ENCODE measurements at regions not wholly inside any gene's neighbourhood (a gene's known extent, or its start where the extent isn't known, plus 50 kb on each side); places are given as distances from the start of the nearest gene placed in this dataset.

DNA sequence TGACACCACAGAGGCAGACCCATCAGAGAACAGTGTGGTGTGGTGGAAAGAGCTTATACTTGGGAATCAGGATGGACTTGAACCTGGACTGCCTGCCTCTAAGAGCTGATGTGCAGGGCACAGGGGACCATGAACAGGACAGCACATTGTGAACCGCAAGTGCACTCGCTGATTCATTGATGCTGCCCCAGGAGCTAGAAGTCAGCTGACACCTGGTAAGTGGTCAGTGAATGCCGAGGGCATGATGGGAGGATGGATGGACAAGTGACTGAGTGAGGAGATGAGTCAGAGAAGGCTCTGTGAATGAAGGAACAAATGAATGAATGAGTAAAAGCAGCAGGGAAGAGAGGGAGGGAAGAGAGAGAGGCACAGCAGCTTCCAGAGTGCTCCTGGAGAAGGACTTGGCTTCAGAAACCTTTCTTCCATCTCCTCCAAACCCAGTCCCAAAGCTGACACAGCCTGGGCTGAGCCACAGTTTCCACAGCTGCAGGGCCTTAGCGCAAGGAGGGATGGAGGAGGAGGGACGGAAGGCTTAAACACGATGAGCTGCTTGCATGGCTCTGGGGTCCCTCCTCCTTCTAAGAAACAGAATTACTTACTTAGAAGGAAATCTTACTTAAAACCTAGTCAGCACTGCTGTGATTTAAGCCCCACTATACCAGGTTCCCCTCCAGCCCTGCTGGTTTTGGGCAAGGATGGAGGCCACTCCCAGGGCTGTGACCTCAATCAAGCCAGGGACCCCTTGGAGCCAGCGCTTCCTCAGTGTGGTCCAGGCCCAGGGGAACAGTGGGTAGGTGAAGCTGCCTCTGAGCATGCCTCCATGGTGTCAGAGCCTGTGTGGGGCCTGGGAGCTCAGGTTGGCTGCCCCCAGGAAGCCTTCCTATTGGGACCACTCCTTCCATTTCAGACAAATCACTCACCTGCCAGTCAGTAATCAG, 184.6 kb downstream of the TMEM132E start:
- Histone ChIP-seq H3K9me2 (ENCODE audit: insufficient read depth) (0 out of 2 replicates have a peak, but pooled peaks cover 4% of the 10 kb centered on the region), H3K36me3 (ENCODE audit: insufficient read depth) (no peaks in the 10 kb centered on the region), H4K20me1 (replicated peaks; ENCODE audit: insufficient read depth) (no peaks in the 10 kb centered on the region), H3K79me2 (replicated peaks; ENCODE audit: insufficient read depth) (no peaks in the 10 kb centered on the region), H3K4me3 (no peak overlapping the region), H2AFZ (peak overlapping the region; percentile 29; the same call in 1 of the 2 replicates), H3F3A (replicated peaks; ENCODE audit: low read depth) (no peaks in the 10 kb centered on the region), H3K4me1 (ENCODE audit: insufficient read depth) (no peaks in the 10 kb centered on the region), H3K27me3 (ENCODE audit: insufficient read depth) (no peaks in the 10 kb centered on the region), H3K27ac (ENCODE audit: low read depth) (no peak overlapping the region), H3K4me2 (no peak overlapping the region)
- H3K27me3 Mint-ChIP-seq (ENCODE audit: insufficient read depth, low read depth, poor library complexity) = peaks cover 4% of the 10 kb centered on the region
- no peaks in the 10 kb centered on the region; the same call in 2 of the 3 replicates for H3K9me3 Mint-ChIP-seq
- DNase-seq (ENCODE audit: low spot score) (no peak), ATAC-seq (peak; percentile 17; the same call in 1 of the 3 replicates)
- no peaks in the 10 kb centered on the region for H3K36me3 Mint-ChIP-seq (ENCODE audit: low read depth)
- peaks cover 16% of the 10 kb centered on the region for H3K4me1 Mint-ChIP-seq
- H3K4me3 Mint-ChIP-seq = no peak overlapping the region; the same call in 2 of the 3 replicates
- H3K27ac Mint-ChIP-seq = no peak overlapping the region
- no peak for TF ChIP-seq ZNF114 (CRISPR knock-in tag; IDR thresholded peaks at IDR 0.05)
- no peak for TF ChIP-seq JUNB (IDR thresholded peaks at IDR 0.05; ENCODE audit: unreplicated experiment)
- TF ChIP-seq POLR2AphosphoS5 (IDR thresholded peaks at IDR 0.05; ENCODE audit: low read depth) = no peak
- no peak for TF ChIP-seq STAT1 (IDR thresholded peaks at IDR 0.05; ENCODE audit: unreplicated experiment)
- TF ChIP-seq ETS1 (IDR thresholded peaks at IDR 0.05) = no peak
- no peak for TF ChIP-seq EZH2phosphoT487 (IDR thresholded peaks at IDR 0.05; ENCODE audit: unreplicated experiment)
- TF ChIP-seq CREB1 (CRISPR knock-in tag; IDR thresholded peaks at IDR 0.05; ENCODE audit: low read depth) = no peak
- no peak for TF ChIP-seq NANOG (IDR thresholded peaks at IDR 0.05; ENCODE audit: borderline replicate concordance)
- no peak for TF ChIP-seq EZH2 (IDR thresholded peaks at IDR 0.05; ENCODE audit: low read depth, unreplicated experiment)
- TF ChIP-seq, protein P1, sequence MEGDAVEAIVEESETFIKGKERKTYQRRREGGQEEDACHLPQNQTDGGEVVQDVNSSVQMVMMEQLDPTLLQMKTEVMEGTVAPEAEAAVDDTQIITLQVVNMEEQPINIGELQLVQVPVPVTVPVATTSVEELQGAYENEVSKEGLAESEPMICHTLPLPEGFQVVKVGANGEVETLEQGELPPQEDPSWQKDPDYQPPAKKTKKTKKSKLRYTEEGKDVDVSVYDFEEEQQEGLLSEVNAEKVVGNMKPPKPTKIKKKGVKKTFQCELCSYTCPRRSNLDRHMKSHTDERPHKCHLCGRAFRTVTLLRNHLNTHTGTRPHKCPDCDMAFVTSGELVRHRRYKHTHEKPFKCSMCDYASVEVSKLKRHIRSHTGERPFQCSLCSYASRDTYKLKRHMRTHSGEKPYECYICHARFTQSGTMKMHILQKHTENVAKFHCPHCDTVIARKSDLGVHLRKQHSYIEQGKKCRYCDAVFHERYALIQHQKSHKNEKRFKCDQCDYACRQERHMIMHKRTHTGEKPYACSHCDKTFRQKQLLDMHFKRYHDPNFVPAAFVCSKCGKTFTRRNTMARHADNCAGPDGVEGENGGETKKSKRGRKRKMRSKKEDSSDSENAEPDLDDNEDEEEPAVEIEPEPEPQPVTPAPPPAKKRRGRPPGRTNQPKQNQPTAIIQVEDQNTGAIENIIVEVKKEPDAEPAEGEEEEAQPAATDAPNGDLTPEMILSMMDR (conservative IDR thresholded peaks at IDR 0.05; ENCODE audit: low read depth in 2 of 2) = no peak
- no peak for TF ChIP-seq ZNF331 (CRISPR knock-in tag; IDR thresholded peaks at IDR 0.05; ENCODE audit: low read depth)
- no peak for TF ChIP-seq REST (IDR thresholded peaks at IDR 0.05; ENCODE audit: unreplicated experiment)
